Prostate gland (tissue), 2 donors: ENCODE measurements at regions not wholly inside any gene's neighbourhood (a gene's known extent, or its start where the extent isn't known, plus 50 kb on each side); places are given as distances from the start of the nearest gene placed in this dataset.
A peak's percentile ranks its signal among the peaks of the same experiment; 100 is the strongest.

ENCODE experiments used
- DNase-seq: peaks from one replicate; pipeline ENCODE4 v3.0.0-alpha.2; 2019; ENCODE audit warnings: low spot score
- H3K27ac ChIP-seq, 2 donors: fragments of 200-600 bp; sonication (generic); 2 replicates each; pipeline ENCODE4 v1.5.1; 2017 to 2019
- H3K27me3 ChIP-seq: fragments of 200-600 bp; sonication (generic); replicated peaks from 2 replicates; pipeline ENCODE4 v1.5.1; 2019; ENCODE audit not compliant: insufficient read depth
- H3K36me3 ChIP-seq, 2 donors: fragments of 200-600 bp; sonication (generic); 1 replicate in 1 of 2; 2 replicates in 1 of 2; pipeline versions ENCODE4 v1.5.1 to v1.8.1; 2017 to 2019
- H3K4me1 ChIP-seq: fragments of 200-600 bp; sonication (generic); replicated peaks from 2 replicates; pipeline ENCODE4 v1.5.1; 2019
- H3K4me3 ChIP-seq, 2 donors: fragments of 200-600 bp; sonication (generic); 2 replicates each; pipeline ENCODE4 v1.5.1; 2017 to 2019
- H3K9me3 ChIP-seq: fragments of 200-600 bp; sonication (generic); 2 replicates; pipeline ENCODE4 v1.5.1; 2017
- CTCF ChIP-seq, 4 experiments: fragments of 200-600 bp in 2 of 4; fragments of 450-650 bp in 2 of 4; sonication (generic) in 2 of 4; IDR thresholded peaks; 1 replicate in 3 of 4; 2 replicates in 1 of 4; pipeline ENCODE4 v1.5.1; 2016 to 2019; ENCODE audit warnings: antibody characterized with exemption in 4 of 4, mild to moderate bottlenecking in 2 of 4, moderate library complexity in 2 of 4
- POLR2A ChIP-seq: fragments of 450-650 bp; IDR thresholded peaks from one replicate; pipeline ENCODE4 v1.6.1; 2016; ENCODE audit warnings: antibody characterized with exemption, mild to moderate bottlenecking
- POLR2AphosphoS5 ChIP-seq: sonication (generic); formaldehyde crosslinking; IDR thresholded peaks from one replicate; pipeline ENCODE4 v1.6.1; 2017; ENCODE audit warnings: antibody characterized with exemption
- WGBS: methylation state at CpG from one replicate; pipeline ENCODE4 v1.1.5; 2018; 5-methylcytosine and 5-hydroxymethylcytosine counted together
- intact Hi-C: fragments of 100-400 bp; cut with DNase I; formaldehyde crosslinking; loops from one replicate; pipeline ENCODE4 v1.14.2; 2022

GRCh38 chrX:68897118-68897945 is 68.5 kb downstream of the EFNB1 start:
- no peaks in the 10 kb centered on the region for H3K4me1 ChIP-seq
- H3K27me3 ChIP-seq = no peaks in the 10 kb centered on the region
- H3K9me3 ChIP-seq = no peaks in the 10 kb centered on the region
- no peak for TF ChIP-seq CTCF (IDR thresholded peaks at IDR 0.05)
- TF ChIP-seq POLR2AphosphoS5 = no peak
- no peak for TF ChIP-seq POLR2A
- intact Hi-C loops = no loop called here
- no peaks in the 10 kb centered on the region for H3K36me3 ChIP-seq
- 65% methylated on average over 5 of the region's 8 CpGs for WGBS
- H3K4me3 ChIP-seq = no peak overlapping the region
- H3K27ac ChIP-seq = no peak overlapping the region
- DNase-seq = no peak

- no peak overlapping the region for H3K27ac ChIP-seq
- H3K36me3 ChIP-seq = no peaks in the 10 kb centered on the region
- DNase-seq = no peak
- intact Hi-C loops = no loop called here
- H3K4me1 ChIP-seq = no peaks in the 10 kb centered on the region
- TF ChIP-seq POLR2A (no peak), POLR2AphosphoS5 (no peak), CTCF (IDR thresholded peaks at IDR 0.05) (no peak)
- WGBS = 72% methylated on average over 6 of the region's 6 CpGs
- no peak overlapping the region for H3K4me3 ChIP-seq
- no peaks in the 10 kb centered on the region for H3K9me3 ChIP-seq
- no peaks in the 10 kb centered on the region for H3K27me3 ChIP-seq
Measured at GRCh38 chrX:68896581-68896980, 67.8 kb downstream of the EFNB1 start.

DNA sequence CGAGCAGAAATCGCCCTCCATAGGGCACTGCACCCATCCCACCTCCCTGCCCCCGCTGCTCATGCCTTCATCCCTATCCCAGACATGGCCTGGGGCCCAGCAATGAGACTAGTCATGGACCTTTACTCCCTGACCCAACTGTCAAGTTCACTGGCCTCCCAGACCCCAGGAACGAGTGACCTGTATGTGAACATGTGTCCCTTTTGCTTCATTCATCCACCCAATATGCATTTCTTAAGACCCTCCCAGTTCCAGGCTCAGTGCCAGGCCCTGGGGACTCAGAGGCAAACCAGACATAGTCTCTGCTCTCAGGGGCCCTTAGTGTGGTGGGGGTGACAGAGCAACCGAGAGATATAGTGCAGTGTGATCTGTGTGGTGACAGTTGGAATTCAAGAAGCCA is 67.0 kb downstream of the EFNB1 start:
- Histone ChIP-seq H3K36me3 (no peaks in the 10 kb centered on the region), H3K27ac (peak overlapping the region; percentile 67 to 69)
- intact Hi-C loops = loop anchor here (2.0 kb wide), 1 partner anchor 67 kb away; the partner anchor contains the start of gene EFNB1

GRCh38 chrX:68895341-68895755 is 66.5 kb downstream of the EFNB1 start:
- Histone ChIP-seq H3K4me1 (no peaks in the 10 kb centered on the region), H3K27ac (peak overlapping the region; percentile 67 to 69), H3K4me3 (no peak overlapping the region), H3K27me3 (no peaks in the 10 kb centered on the region), H3K36me3 (no peaks in the 10 kb centered on the region), H3K9me3 (no peaks in the 10 kb centered on the region)
- intact Hi-C loops = loop anchor here (2.0 kb wide), 1 partner anchor 67 kb away; the partner anchor contains the start of gene EFNB1
- TF ChIP-seq CTCF (IDR thresholded peaks at IDR 0.05) = no peak
- WGBS = 0% methylated on average over 2 of the region's 4 CpGs
- DNase-seq = peak; percentile 35

More for the DNA sequence above, 67.0 kb downstream of the EFNB1 start:
- Histone ChIP-seq H3K9me3 (no peaks in the 10 kb centered on the region), H3K4me1 (no peaks in the 10 kb centered on the region), H3K4me3 (no peak overlapping the region), H3K27me3 (no peaks in the 10 kb centered on the region)
- no peak for TF ChIP-seq CTCF (IDR thresholded peaks at IDR 0.05)
- TF ChIP-seq POLR2A = no peak
- no peak for TF ChIP-seq POLR2AphosphoS5
- 44% methylated on average over 5 of the region's 5 CpGs for WGBS
- DNase-seq = no peak
